ENCODE measurements at regions not wholly inside any gene's neighbourhood (a gene's known extent, or its start where the extent isn't known, plus 50 kb on each side); places are given as distances from the start of the nearest gene placed in this dataset.

DNA sequence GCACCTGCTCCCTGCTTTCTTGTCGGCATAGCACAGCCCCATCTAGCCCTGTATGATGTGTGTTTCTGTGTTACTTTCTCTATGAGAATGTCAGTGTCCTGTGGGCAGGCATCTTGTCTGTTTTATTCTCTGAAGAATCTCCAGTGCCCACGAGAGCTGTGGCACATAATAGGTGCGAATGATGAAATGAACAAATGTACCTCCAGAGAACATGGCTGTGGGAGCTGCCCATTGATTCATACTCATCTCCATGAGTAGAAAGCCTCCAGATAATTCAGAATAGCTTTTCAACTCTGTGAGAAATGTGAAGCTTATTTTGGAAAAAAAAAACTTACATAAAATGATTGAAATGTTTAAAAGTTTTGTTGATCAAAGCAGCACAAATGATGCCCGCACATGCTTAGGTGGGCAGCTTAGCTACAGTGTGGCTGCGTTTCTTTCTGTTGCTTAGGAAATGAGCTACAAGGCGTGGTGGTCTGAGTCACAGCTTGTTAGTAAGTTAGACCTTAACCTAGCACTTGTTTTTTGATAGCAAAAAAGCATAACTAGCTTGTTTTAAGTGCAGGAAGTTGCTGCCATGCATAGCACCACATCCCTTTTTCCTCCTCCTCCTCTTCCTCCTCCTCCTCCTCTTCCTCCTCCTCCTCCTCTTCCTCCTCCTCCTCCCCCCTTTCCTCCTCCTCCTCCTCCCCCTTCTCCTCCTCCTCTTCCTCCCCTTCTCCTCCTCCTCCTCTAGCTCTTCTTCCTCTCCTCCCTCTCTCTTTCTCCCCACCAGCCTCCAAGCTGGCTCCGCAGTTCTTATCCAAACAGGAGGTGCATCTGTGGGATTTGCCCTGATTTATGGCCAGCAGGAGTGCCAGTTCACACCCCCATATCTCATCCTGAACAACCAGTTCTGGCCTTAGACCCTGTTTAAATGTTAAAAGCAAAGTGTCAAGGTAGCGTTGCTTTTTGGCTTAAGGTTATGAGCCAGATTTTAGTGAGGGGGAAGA lies 221.5 kb downstream of the IRF8 start:
- DNase-seq, result peak; percentile 46

- DNase-seq, result no peak
These were observed 222.5 kb downstream of the IRF8 start for GRCh38 chr16:86121374-86122010.

GRCh38 chr16:86122681-86123342 lies 223.8 kb downstream of the IRF8 start:
- no peak for DNase-seq

DNA sequence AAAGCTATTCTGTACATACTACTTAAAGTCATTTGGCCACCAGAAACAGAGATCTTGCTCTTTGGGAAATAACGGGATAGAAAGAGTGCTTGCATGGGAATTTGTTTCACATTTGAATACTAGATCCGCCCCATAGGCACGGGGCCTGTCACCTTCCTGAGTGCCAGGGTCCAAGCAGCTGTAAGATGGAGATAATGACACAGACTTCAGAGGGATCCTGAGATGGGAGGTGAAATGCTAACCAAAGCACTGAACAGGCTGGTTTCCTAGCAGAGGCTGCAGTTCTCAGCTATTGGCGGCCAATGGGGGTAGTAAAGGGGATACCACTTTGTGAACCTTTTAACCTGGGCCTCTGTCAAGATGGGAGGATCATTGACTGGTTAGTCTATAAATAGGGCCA lies 225.4 kb downstream of the IRF8 start:
- no peak for DNase-seq

DNA sequence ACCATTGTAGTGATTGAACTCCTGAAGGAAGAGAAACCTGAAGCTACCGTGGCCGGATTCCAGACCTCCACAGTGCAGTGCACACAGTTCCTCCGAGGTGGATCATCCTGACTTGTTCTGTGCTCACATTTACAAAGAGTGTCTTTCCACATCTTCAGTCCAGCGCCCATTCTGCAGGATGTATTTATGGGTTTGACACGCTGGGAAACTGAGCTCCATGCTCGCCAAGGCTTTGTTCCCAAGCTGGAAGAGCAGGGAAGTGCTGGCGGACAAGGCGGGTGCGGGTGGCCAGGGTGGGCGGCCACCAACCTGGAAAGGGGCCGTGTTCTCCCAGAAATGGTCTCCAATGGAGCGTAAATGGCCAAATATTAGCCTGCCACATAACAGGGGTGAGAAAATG lies 227.9 kb downstream of the IRF8 start:
- DNase-seq, result no peak

GRCh38 chr16:86127366-86127765 lies 228.4 kb downstream of the IRF8 start:
- DNase-seq, result no peak

GRCh38 chr16:86128246-86128645 lies 229.3 kb downstream of the IRF8 start:
- no peak for DNase-seq

DNA sequence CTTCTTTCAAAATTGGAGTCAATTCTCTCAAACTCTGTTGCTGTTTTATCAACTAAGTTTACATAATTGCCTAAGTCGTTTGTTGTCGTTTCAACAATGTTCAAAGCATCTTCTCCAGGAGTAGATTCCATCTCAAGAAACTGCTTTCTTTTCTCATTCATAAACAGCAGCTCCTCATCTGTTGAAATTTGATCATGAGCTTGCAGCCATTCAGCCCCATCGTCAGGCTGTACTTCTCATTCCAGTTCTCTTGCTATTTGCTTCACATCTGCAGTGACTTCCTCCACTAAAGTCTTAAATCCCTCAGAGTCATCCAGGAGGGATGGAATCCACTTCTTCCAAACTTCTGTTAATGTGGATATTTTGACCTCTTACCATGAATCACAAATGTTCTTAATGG lies 230.6 kb downstream of the IRF8 start:
- DNase-seq, result no peak

DNA sequence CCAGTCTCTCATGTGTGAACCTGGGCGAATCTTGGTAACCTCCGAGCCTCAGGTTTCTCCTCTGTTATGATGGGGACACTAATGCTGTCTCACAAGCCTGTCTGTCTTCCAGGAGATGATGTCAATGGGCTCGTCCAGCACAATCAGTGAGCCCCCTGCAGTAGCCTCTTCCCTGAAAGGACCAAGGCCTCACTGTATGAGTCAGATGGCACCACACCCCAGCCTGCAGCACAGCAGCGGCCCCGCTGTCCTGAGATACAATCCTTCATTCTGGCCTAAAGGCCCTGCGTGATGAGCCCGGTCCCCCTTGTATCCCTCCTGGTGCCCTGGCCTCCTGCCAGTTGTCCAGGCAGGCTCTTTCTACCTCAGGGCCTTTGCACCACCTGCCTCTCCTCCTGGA lies 234.4 kb downstream of the IRF8 start:
- DNase-seq, result no peak

GRCh38 chr16:86133847-86134375 lies 234.9 kb downstream of the IRF8 start:
- DNase-seq, result no peak

DNA sequence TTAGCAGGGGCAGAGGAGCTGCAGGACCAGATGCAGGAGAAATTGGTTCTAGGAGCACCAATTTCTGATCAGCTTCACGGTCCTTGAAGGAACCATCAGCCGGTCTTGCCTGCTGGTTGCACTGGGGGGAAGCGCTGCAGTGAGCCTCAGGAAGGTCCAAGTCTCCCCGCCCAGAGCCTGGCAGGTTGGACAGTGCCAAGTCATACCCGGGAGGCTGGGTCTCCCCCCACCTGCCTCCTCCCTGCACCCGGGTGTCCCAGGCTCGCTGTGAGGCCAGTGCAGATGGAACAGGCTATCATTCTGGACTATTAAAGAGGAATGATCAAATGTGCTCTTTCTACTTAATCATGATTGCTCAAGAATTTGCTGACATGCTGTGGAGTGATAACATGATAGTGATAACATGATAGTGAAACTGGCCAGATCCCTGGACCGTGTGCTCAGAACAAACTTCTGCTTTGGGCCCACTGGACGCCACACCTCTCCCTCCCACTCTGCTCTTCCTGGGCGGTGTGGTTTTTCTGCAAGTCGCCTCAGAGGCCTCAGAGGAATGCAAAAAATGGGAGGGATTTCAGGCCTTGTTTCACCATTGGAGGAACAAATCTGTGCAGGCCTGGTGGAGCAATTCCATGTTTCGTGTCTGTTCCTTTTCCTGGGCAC lies 236.0 kb downstream of the IRF8 start:
- no peak for DNase-seq

DNA sequence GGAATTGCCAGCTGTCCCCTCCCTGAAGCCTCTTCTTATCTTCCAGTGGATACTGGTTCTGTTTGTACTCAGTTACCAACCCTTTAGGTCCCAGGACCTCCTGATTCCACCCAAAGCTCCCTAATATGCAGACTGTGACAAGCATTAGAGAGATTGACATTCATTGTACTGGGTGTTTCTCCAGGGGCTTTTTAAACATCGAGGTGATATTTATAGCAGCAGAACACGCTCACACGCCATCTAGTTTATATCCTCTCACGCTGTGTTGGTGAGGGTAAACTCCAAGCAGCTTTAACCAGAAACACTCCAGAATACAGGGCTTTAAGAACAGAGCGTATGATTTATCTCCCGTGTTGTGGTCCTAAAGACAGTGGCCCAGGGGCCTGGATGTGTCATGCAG lies 238.4 kb downstream of the IRF8 start:
- DNase-seq, result no peak

DNA sequence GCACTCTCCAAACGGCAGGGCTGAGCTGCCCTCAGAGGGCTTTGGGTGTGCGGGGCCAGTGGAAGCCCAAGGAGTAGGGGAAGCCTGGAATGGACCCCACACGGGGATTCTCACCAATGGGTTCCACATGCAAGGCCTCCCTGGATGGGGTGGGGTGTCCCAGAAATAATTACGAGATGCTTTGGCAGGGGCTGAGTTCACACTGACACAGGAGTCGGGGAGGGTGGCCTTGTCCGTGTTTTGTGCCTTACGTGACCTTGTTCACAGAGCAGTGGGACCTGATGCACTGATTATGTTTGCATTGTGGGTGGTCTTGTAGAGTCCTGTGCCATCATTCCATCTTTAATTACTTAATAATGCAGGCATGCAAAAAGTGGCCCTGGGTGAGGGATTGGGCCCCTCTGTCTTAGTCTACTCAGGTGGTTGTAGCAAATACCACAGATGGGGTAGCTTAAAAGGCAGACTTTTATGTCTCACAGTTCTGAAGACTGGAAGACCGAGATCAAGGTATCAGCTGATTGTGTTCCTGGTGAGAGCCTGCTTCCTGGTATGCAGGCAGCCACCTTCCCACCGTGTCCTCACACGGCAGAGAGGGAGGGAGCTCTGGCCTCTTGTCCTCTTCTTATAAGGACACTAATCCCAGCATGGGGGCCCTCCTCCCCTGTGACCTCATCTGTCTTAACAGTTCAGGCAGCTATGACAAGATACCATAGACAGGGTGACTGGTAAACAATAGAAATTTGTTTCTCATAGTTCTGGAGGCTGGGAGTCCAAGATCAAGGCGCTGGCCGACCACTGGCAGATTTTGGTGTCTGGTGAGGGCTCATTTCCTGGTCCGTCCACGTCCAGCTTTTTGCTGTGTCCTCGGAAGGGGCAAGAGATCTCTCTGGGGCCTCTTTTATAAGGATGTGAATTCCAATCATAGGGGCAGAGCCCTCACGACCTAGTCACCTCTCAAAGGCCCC lies 239.4 kb downstream of the IRF8 start:
- DNase-seq, result no peak

GRCh38 chr16:86142801-86143236 lies 243.9 kb downstream of the IRF8 start:
- DNase-seq, result no peak

DNA sequence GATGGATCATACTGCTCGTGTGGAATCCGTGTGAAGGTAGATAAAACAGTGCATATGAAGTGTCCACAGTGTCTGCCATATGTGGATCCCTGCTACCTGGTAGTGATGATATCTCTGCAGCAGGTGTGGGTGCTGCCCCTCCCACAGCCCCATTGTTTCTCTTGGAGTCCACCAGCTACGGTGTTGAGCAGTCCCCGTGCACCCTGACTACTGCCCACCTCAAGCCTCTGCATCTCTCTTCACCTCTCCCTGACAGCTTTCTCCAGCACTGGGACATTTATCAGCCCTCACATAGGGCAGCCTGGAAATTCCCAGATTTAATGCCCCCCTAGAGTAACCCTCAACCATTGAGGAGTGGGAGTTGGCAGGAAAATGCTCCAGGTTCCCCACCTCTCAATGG lies 244.7 kb downstream of the IRF8 start:
- no peak for DNase-seq

- no peak for DNase-seq
These were observed 246.7 kb downstream of the IRF8 start for GRCh38 chr16:86145669-86146068.

- DNase-seq, result no peak
These were observed 251.8 kb downstream of the IRF8 start for GRCh38 chr16:86150641-86151238.

DNA sequence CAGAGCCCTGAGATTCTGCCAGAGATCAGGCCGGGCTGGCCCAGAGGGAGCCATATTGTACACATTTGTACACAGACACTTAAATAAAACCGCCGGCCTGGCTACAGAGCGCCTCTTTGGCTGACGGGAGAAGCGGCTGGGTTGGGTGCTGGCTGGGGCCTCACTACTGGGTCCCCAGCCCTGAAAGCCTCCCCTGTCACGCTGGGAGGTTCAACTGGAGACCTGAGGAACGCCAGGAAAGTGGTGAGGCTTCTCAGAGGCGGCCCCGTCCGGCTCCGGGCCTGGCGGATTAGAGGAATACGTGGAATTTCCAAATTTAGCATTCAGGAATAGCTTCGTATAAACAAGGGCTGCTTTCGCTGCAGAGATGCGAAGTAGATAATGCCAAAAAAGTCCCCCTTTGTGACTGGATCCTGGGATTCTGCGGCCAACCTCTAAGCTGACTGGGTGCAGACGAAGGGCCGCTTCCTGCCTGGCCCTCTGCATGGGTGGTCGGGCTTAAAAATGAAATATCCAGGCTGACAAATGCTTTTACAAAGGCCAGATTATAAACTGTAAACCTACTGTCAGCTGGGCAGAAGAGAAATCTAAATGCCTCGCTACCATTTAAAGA lies 252.4 kb downstream of the IRF8 start:
- DNase-seq, result no peak

DNA sequence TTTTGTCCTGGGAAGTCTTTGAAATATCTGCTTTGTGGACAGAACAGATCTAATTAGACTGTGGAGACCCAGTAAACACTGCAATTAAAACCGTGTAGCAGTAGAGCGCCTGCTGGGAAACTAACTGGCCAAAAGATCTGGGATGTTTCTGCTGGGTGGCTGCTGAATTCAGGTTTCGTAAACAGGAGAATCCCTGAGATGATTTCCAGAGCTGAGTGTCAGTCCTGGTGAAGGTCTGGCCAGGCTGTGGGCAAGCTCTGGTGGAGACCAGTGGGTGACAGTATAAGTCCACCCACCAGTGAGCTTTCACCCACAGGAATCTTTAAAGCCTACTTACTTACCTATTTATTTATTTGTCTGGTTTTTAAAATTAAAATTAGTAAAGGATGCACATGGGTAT lies 257.2 kb downstream of the IRF8 start:
- DNase-seq, result no peak
